ENCODE measurements at regions not wholly inside any gene's neighbourhood (a gene's known extent, or its start where the extent isn't known, plus 50 kb on each side); places are given as distances from the start of the nearest gene placed in this dataset.

DNA sequence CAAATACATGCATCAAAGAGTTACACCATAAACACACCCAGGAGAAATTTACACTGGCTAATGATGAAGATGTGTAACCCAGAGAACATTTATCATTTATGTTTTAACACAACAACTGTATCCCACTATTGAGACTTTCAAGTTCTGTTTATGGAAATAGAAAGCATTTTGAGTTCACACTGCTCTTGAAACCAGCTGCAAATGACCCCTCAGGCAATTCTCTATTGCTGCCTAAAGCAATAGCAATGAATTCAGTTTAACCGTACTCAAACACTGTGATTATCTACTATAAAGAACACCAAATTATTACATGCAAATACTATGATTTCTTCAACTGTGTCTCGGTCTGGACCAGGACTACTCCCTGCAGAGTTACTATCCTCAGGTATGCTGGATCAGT, 452.7 kb upstream of the NRXN1 start:
- H3K4me1 Mint-ChIP-seq (ENCODE audit: low read depth) = peaks cover 4% of the 10 kb centered on the region
- TF ChIP-seq, protein P1, sequence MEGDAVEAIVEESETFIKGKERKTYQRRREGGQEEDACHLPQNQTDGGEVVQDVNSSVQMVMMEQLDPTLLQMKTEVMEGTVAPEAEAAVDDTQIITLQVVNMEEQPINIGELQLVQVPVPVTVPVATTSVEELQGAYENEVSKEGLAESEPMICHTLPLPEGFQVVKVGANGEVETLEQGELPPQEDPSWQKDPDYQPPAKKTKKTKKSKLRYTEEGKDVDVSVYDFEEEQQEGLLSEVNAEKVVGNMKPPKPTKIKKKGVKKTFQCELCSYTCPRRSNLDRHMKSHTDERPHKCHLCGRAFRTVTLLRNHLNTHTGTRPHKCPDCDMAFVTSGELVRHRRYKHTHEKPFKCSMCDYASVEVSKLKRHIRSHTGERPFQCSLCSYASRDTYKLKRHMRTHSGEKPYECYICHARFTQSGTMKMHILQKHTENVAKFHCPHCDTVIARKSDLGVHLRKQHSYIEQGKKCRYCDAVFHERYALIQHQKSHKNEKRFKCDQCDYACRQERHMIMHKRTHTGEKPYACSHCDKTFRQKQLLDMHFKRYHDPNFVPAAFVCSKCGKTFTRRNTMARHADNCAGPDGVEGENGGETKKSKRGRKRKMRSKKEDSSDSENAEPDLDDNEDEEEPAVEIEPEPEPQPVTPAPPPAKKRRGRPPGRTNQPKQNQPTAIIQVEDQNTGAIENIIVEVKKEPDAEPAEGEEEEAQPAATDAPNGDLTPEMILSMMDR (IDR thresholded peaks at IDR 0.05; ENCODE audit: unreplicated experiment) = no peak
- no peak overlapping the region for H3K27ac Mint-ChIP-seq
- DNase-seq (ENCODE audit: low spot score, unreplicated experiment) = no peak
- H3K27me3 Mint-ChIP-seq = no peaks in the 10 kb centered on the region
- H3K36me3 Mint-ChIP-seq (ENCODE audit: insufficient read depth) = no peaks in the 10 kb centered on the region
- no peak overlapping the region for H3K4me3 Mint-ChIP-seq (ENCODE audit: low read depth)
- no peaks in the 10 kb centered on the region for H3K9me3 Mint-ChIP-seq (ENCODE audit: low read depth)

DNA sequence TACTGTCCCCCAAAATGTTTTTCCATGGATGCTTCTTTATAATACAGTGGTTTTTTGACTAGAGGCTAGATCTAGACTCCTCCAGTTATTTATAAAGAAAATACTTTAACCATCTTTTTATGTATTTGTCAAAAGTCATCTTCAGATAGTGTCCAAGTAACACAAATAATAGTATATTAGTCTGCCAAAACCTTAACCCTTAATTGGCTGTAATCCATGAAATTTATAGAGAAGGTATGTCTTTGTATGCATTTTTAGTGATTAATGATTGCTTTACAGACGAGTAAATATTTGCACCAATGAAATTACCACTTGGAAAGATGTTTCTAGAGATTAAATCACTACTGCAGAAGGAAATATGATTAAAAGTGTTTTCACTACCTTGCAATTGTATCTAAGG, 451.8 kb upstream of the NRXN1 start:
- TF ChIP-seq, protein P1 (IDR thresholded peaks at IDR 0.05; ENCODE audit: unreplicated experiment) = no peak
- Mint-ChIP-seq H3K36me3 (ENCODE audit: insufficient read depth) (no peaks in the 10 kb centered on the region), H3K4me1 (ENCODE audit: low read depth) (peaks cover 5% of the 10 kb centered on the region), H3K27ac (no peak overlapping the region), H3K4me3 (ENCODE audit: low read depth) (no peak overlapping the region), H3K9me3 (ENCODE audit: low read depth) (no peaks in the 10 kb centered on the region), H3K27me3 (no peaks in the 10 kb centered on the region)
- DNase-seq (ENCODE audit: low spot score, unreplicated experiment) = no peak

DNA sequence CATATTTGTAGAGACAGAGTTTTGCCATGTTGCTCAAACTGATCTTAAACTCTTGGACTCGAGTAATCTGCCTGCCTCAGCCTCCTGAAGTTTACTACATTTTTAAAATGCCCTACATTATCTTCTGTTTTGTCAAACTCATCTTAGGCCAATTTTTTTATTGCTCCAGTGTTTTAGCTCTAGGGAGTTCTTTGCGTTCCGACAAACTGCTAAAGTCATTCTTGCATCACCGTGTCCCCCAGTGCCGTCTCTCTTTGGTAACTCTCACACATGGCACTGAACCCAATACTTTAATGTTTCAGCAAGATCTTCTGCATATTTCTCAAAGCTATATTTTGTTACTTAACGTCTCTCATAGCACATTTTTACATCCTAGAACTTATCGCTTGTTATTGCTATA, 440.9 kb upstream of the NRXN1 start:
- no peaks in the 10 kb centered on the region for H3K36me3 Mint-ChIP-seq (ENCODE audit: insufficient read depth)
- H3K4me1 Mint-ChIP-seq (ENCODE audit: low read depth) = peaks cover 1% of the 10 kb centered on the region
- H3K9me3 Mint-ChIP-seq (ENCODE audit: low read depth) = no peaks in the 10 kb centered on the region
- no peak overlapping the region for H3K4me3 Mint-ChIP-seq (ENCODE audit: low read depth)
- H3K27ac Mint-ChIP-seq = no peak overlapping the region
- TF ChIP-seq, protein P1 (IDR thresholded peaks at IDR 0.05; ENCODE audit: unreplicated experiment) = no peak
- DNase-seq (ENCODE audit: low spot score, unreplicated experiment) = no peak
- H3K27me3 Mint-ChIP-seq = no peaks in the 10 kb centered on the region

DNA sequence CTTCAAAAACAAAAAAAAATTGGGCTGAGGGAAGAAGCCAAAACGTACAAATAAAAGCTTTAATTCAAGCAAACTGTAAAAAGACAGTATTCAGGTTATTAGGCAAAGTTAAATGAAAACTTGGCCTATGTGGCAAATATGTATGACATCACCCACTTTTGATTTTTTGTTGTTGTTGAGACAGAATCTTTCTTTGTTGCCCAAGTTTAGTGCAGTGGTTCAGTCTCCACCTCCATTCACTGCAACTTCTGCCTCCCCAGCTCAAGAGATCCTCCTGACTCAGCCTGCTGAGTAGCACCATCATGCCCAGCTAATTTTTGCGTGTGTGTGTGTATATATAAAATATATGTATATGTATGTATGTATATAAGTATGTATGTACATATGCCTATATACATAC, 440.4 kb upstream of the NRXN1 start:
- Mint-ChIP-seq H3K27ac (no peak overlapping the region), H3K4me1 (ENCODE audit: low read depth) (peaks cover 1% of the 10 kb centered on the region), H3K9me3 (ENCODE audit: low read depth) (no peaks in the 10 kb centered on the region), H3K36me3 (ENCODE audit: insufficient read depth) (no peaks in the 10 kb centered on the region), H3K4me3 (ENCODE audit: low read depth) (no peak overlapping the region), H3K27me3 (no peaks in the 10 kb centered on the region)
- DNase-seq (ENCODE audit: low spot score, unreplicated experiment) = no peak
- TF ChIP-seq, protein P1 (IDR thresholded peaks at IDR 0.05; ENCODE audit: unreplicated experiment) = no peak

DNA sequence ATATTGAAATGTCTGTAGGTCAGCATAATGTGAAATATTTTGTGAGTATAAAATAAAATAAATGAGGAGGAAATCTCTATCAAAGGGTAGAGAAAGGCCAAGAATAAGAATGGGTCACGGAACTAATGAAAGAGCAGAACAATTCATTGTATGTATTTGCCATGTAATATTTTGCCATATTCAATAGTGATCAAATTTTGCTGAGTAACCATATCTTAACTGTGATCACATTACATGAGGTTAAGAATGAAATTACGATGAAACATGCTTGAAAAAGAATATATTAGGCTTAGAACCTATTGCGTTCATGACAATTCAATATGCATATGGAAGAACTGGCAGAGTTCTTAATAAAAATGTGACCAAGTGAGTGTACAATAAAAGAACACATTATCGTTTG, 437.2 kb upstream of the NRXN1 start:
- peaks cover under 1% of the 10 kb centered on the region for H3K4me1 Mint-ChIP-seq (ENCODE audit: low read depth)
- H3K27ac Mint-ChIP-seq = no peak overlapping the region
- TF ChIP-seq, protein P1 (IDR thresholded peaks at IDR 0.05; ENCODE audit: unreplicated experiment) = no peak
- H3K4me3 Mint-ChIP-seq (ENCODE audit: low read depth) = no peak overlapping the region
- no peak for DNase-seq (ENCODE audit: low spot score, unreplicated experiment)
- H3K9me3 Mint-ChIP-seq (ENCODE audit: low read depth) = no peaks in the 10 kb centered on the region
- H3K36me3 Mint-ChIP-seq (ENCODE audit: insufficient read depth) = no peaks in the 10 kb centered on the region
- no peaks in the 10 kb centered on the region for H3K27me3 Mint-ChIP-seq

Measured in progenitor cell of endocrine pancreas (in vitro differentiated cells).